NOMO-1 treated with dmso at 0.1 percent for 144 hours (cell line): ENCODE measurements at regions not wholly inside any gene's neighbourhood (a gene's known extent, or its start where the extent isn't known, plus 50 kb on each side); places are given as distances from the start of the nearest gene placed in this dataset.
A peak's percentile ranks its signal among the peaks of the same experiment; 100 is the strongest.

Experiments used
- DNase-seq: peaks from one replicate; lab custom pipeline; 2025; ENCODE audit not compliant: unreplicated experiment; lab: John Stamatoyannopoulos, UW

- DNase-seq: no peak
These were observed 133.8 kb upstream of the KCNH7 start for GRCh38 chr2:162972383-162972782.

DNA sequence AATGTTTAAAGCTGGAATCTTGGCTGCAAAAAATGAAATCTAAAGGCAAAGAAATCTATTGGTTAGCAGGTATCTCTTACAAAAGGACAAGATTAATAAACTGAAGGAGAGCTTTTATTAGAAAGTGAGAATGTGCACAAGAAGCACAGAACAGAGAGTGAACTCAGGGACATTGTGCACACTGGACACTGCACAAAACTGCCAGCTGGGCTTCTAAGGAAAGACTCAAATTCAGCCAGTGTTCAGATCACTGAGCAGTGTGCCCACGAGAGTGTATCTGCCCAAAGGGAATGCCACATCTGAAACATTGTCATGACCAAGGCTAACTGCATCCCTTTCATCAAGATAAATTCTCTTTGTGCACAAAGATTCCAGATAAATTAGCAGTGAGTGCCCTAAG lies 129.7 kb upstream of the KCNH7 start:
- no peak for DNase-seq

- no peak for DNase-seq
These were observed 129.2 kb upstream of the KCNH7 start for GRCh38 chr2:162967811-162968210.

- DNase-seq: no peak
These were observed 128.6 kb upstream of the KCNH7 start for GRCh38 chr2:162967147-162967546.

- DNase-seq: no peak
These were observed 126.6 kb upstream of the KCNH7 start for GRCh38 chr2:162965191-162965590.

DNA sequence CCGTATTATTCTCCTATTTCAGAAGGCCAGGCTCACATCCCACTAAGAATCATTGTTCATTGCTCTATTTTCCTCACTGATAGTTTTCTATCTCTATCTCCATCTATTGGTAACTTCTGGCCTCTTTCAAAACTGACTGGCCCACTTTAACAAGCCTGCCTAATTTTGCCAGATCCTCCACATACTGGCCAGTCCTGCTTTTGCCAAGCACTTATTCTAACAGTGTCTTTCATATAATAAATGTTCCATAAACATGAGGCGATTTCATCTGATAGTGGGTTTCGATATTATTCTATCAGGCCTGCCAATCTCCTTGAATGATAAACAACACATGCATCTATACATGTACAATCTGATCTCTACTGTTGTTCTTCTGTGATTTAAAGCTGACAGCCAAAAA lies 125.9 kb upstream of the KCNH7 start:
- no peak for DNase-seq

DNA sequence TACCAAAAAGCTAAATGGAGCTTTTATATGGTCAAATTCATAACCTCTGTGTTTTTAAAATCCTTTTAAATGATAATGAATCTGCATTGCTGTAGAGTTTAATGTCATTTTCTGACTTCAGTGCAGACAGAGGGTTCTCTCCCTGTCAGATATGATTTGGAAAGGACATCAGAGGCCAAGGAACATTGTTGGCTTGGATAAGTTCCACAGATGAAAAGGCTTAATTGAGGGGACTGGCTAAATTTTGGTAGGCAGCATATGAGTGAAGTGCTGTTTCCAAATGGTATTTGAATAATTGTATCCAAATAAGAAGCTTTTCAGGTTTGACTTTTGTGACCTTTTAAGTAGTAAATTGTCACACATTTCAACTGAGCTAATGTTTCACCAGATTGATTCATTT lies 124.6 kb upstream of the KCNH7 start:
- DNase-seq: no peak

- no peak for DNase-seq
These were observed 107.2 kb upstream of the KCNH7 start for GRCh38 chr2:162945785-162946184.

- no peak for DNase-seq
These were observed 99.8 kb upstream of the KCNH7 start for GRCh38 chr2:162938387-162938786.

GRCh38 chr2:162934191-162934590 lies 95.6 kb upstream of the KCNH7 start:
- DNase-seq: no peak

GRCh38 chr2:162932416-162932815 lies 93.8 kb upstream of the KCNH7 start:
- no peak for DNase-seq

- no peak for DNase-seq
These were observed 91.0 kb upstream of the KCNH7 start for GRCh38 chr2:162929571-162929970.

GRCh38 chr2:162928356-162928755 lies 89.8 kb upstream of the KCNH7 start:
- DNase-seq: peak; percentile 76

- no peak for DNase-seq
These were observed 88.3 kb upstream of the KCNH7 start for GRCh38 chr2:162926907-162927306.

DNA sequence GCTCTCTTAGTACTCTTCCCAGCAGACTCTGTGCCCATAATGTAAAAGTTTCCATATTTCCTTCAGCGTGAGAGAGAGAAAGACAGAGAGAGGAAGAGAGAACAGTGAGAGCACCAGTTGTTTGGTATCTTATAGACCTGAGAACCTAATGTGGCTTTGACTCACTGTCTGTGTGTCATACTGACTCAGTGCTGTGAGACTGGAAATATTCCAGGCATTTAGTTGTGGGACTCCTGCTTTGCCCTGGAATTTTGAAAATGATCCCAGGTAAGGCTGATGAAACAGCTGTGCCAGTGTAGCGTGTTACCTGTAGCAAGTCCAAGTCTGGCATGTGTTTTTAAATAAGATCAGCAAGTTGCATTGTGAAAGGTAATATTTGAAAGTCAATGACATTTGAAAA lies 87.9 kb upstream of the KCNH7 start:
- no peak for DNase-seq

GRCh38 chr2:162925595-162925994 lies 87.0 kb upstream of the KCNH7 start:
- DNase-seq: no peak

DNA sequence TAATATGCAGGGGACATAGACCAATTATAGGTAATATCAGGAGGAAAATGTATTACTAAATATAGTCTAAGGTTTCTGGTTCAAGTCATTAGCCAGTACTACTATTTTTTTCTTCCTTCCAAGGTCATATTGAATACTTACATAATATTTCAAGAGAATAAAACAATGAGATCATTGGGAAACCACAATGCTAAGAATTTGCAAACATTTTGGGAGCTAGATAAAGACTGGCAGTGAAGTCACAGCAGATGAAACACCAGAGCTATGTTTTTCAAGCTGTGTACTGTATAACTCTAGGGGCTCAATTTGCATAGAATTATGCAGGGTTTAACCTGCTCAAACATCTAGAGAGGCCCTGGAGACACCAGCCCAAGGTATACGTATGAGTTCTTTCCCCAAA lies 80.5 kb upstream of the KCNH7 start:
- DNase-seq: no peak

DNA sequence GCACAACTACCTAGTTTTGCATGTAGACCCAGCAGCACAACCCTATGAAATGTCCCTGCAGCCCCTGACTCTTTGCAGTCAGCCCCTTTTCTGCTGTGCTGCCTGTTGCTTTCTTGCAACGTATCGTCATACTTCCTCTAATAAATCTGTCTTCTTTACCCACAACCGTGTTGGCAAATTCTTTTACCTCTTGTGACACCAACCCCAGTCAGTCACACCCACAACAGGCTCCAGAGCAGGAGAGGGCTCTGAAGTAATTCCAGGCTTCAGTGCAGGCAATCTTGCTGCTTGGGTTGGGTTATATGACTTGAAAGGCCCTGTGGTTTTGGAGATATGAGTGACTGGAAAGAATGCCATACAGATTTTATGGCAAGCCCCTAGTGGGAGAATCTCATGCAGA lies 79.1 kb upstream of the KCNH7 start:
- peak; percentile 93 for DNase-seq

- DNase-seq: no peak
These were observed 77.8 kb upstream of the KCNH7 start for GRCh38 chr2:162916286-162916801.

- no peak for DNase-seq
These were observed 77.3 kb upstream of the KCNH7 start for GRCh38 chr2:162915858-162916257.

DNA sequence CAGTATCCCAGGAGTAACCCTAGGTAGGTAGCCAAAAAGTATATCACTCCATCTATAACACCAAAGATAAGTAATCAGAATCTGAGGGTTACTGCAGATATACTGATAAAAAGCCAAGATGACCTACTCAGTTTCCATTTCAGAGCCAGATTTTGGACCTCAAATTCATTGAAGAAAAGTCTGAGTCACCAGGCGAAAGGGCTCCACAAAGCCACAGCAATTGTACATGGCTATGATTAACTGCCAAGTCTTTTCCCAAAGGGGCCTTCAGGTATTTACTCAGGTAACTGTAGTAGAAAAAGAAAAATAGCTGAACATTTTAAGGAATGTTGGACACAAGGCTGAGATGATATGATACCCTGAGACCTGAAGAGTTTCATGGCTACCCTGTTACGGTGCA lies 75.6 kb upstream of the KCNH7 start:
- no peak for DNase-seq

GRCh38 chr2:162912787-162913186 lies 74.2 kb upstream of the KCNH7 start:
- no peak for DNase-seq

DNA sequence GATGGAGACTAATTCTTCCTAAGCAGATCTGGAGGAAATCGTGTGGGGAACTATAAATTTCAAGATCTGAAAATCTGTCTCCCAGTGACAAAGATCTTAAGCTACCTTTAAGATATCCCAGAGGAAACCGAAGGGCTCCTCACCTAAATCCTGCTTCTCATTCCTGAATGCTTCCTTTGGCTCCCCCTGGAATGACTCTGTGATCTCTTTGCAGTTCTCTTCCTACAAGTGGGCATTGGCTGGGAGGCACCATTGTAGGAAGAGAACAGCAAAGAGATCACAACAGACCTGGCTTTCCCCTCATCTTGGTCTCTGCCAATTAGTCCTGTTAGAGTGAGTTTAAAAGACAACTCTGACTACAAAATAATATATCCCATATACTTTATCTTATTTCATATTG lies 70.0 kb upstream of the KCNH7 start:
- DNase-seq: no peak
